ENCODE measurements at regions not wholly inside any gene's neighbourhood (a gene's known extent, or its start where the extent isn't known, plus 50 kb on each side); places are given as distances from the start of the nearest gene placed in this dataset.

DNA sequence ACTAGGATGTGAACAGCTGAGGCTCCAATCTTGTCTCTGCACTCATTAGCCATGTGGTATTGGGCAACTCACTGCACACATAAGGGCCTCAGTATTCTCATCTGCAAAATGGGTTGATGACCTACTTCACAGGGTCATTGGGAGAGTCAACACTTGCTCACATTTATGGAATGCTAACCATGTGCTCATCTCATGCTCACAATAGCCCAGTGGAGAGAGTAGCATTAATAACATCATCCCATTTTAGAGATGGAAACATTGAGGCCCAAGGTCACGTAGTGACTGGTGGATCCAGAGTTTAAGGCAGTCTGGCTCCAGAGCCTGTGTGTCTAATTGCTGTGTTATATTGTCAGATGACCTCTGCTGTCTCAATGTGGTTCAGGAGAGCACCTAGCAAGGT, 270.2 kb upstream of the SRRM4 start:
- DNase-seq (ENCODE audit: low spot score) = no peak
- in situ Hi-C loops (cut with MboI; ENCODE audit: low pct_unique_long_range_greater_than_20kb, low sequenced_read_pairs, unreplicated experiment) = no loop called here
- TF ChIP-seq, protein P1, sequence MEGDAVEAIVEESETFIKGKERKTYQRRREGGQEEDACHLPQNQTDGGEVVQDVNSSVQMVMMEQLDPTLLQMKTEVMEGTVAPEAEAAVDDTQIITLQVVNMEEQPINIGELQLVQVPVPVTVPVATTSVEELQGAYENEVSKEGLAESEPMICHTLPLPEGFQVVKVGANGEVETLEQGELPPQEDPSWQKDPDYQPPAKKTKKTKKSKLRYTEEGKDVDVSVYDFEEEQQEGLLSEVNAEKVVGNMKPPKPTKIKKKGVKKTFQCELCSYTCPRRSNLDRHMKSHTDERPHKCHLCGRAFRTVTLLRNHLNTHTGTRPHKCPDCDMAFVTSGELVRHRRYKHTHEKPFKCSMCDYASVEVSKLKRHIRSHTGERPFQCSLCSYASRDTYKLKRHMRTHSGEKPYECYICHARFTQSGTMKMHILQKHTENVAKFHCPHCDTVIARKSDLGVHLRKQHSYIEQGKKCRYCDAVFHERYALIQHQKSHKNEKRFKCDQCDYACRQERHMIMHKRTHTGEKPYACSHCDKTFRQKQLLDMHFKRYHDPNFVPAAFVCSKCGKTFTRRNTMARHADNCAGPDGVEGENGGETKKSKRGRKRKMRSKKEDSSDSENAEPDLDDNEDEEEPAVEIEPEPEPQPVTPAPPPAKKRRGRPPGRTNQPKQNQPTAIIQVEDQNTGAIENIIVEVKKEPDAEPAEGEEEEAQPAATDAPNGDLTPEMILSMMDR (IDR thresholded peaks at IDR 0.05; ENCODE audit: extremely low read depth, insufficient read depth, missing control alignments) = no peak

DNA sequence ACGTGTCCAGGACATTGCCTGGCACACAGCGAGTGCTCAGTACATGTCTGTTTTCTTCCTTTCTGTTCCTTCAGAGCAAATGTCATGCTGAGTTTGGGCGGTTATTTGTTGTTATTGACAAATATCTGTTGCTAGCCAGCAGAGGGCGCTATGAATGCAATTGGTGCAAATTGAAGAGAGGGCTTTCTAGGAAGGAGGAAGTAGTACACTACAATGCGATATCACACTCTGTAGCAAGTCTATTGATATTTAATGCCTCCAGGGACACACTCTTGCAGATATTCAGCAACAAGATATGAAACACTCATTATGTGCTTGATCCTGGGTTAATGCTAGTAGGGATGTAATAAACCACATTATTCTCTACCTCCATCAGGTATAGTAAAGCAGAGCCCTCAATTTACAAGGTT, 267.3 kb upstream of the SRRM4 start:
- in situ Hi-C loops (cut with MboI; ENCODE audit: low pct_unique_long_range_greater_than_20kb, low sequenced_read_pairs, unreplicated experiment) = no loop called here
- peak; percentile 68 for DNase-seq (ENCODE audit: low spot score)
- TF ChIP-seq, protein P1 (IDR thresholded peaks at IDR 0.05; ENCODE audit: extremely low read depth, insufficient read depth, missing control alignments) = peak; percentile 67

DNA sequence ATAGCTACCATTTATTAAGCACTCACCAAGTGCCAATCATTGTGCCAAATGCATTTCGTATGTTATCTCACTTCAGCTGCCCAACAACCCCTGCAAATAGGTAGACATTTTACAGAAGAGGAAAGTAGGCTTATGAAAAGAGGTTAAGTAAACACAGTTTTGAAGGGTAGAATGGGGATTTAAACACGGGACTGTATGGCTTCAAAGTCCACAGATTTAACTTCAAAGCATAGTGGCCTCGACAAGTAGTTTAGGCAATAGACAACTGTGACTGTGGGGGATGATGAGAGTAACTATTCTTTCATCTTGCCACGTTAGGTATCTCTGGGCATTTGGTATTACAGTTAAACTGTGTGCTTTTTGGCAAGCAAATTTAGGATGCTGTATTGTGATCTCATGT, 266.8 kb upstream of the SRRM4 start:
- in situ Hi-C loops (cut with MboI; ENCODE audit: low pct_unique_long_range_greater_than_20kb, low sequenced_read_pairs, unreplicated experiment) = no loop called here
- no peak for DNase-seq (ENCODE audit: low spot score)
- TF ChIP-seq, protein P1 (IDR thresholded peaks at IDR 0.05; ENCODE audit: extremely low read depth, insufficient read depth, missing control alignments) = no peak

DNA sequence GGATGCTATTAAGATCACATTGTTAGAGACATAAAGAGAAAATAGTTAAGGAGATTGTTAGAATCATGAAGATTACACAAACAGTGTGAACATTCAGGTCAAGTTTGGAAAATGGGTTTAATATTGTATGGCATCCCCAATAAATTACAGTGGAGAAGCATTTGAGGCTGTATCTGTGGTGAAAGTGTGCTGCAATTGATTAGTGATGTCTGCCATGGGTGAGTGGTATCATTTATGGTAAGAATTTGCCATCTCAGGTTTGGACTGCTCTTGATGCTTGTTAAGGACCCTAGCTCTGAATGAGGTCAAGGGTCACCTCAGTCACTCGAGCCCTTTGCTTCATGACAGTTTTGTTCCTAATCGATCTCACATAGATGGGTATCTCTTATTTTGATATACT, 265.7 kb upstream of the SRRM4 start:
- no peak for DNase-seq (ENCODE audit: low spot score)
- in situ Hi-C loops (cut with MboI; ENCODE audit: low pct_unique_long_range_greater_than_20kb, low sequenced_read_pairs, unreplicated experiment) = no loop called here
- TF ChIP-seq, protein P1 (IDR thresholded peaks at IDR 0.05; ENCODE audit: extremely low read depth, insufficient read depth, missing control alignments) = no peak

DNA sequence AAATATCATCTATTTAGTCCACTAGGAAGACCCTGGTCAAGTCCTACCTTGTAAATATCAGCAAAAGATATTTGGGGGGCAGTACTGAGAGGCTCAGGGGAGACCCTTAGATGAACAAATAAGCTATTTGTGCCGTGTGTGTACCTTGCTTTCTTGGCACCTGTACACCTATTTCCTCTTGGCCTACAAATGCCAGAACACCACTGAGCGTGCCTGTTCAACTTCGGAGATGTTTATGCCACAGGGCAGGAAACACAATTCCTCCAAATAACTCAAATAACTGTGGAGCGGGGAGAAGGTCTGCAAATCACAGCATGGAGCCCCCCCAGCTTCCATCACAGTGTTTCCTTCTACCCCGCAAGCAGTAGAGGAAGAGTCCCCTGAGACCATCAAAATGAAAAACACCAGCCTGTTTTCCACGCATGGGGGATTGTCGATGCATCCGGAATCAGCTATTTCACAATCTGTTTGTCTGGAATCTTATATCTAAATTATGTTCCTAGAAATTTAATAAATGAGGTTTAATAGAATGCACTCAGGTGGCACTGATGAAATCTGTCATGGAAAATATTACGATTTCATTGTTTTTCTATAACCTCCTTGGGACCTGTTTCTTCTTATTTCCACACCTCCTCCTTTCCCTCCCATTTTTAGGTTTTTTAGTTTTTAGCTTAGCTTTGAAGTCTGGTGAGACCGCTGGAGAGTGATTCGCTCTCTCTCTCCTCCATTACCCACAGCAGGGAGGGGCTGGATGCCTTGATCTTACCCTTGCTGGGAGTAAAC, 254.0 kb upstream of the SRRM4 start:
- no peak for DNase-seq (ENCODE audit: low spot score)
- in situ Hi-C loops (cut with MboI; ENCODE audit: low pct_unique_long_range_greater_than_20kb, low sequenced_read_pairs, unreplicated experiment) = no loop called here

DNA sequence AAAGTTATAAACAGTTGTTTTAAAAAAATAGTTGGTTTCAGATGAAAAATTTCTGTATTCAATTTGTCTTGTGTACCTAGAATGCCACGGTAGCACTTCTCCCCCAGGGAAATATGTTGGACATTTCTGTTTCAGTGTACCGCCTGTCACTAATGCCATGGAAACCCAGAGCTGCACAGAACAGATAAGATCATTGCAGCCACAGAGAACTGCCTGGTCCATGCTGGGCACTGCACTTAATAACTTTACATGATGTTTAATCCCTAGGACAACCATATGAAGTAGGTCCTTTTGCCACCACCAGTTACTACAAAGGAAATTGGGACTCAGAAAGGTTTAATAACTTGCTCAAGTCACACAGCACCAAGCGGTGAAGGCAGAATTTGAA, 253.4 kb upstream of the SRRM4 start:
- in situ Hi-C loops (cut with MboI; ENCODE audit: low pct_unique_long_range_greater_than_20kb, low sequenced_read_pairs, unreplicated experiment) = no loop called here
- TF ChIP-seq, protein P1 (IDR thresholded peaks at IDR 0.05; ENCODE audit: extremely low read depth, insufficient read depth, missing control alignments) = no peak
- DNase-seq (ENCODE audit: low spot score) = no peak

More for the DNA sequence above, 254.0 kb upstream of the SRRM4 start:
- TF ChIP-seq, protein P1 (IDR thresholded peaks at IDR 0.05; ENCODE audit: extremely low read depth, insufficient read depth, missing control alignments) = no peak

Measured in GM13977 (cell line).